Loucy (cell line): ENCODE measurements at regions not wholly inside any gene's neighbourhood (a gene's known extent, or its start where the extent isn't known, plus 50 kb on each side); places are given as distances from the start of the nearest gene placed in this dataset.

ENCODE experiments used
- H2AFZ ChIP-seq: fragments of 200-600 bp; sonication (generic); 2 replicates; pipeline ENCODE4 v1.6.0; 2016; ENCODE audit warnings: antibody characterized with exemption, mild to moderate bottlenecking, low read length, moderate library complexity
- H3F3A ChIP-seq: fragments of 200-600 bp; 2 replicates; pipeline ENCODE4 v1.6.0; 2016; ENCODE audit warnings: antibody characterized with exemption, low read depth, mild to moderate bottlenecking
- H3K27me3 ChIP-seq: fragments of 200-600 bp; sonication (generic); 2 replicates; pipeline ENCODE4 v1.6.1; 2014; ENCODE audit warnings: low read length, mild to moderate bottlenecking; ENCODE audit not compliant: insufficient read depth, poor library complexity, severe bottlenecking
- H3K36me3 ChIP-seq: fragments of 200-600 bp; sonication (generic); 2 replicates; pipeline ENCODE4 v1.6.1; 2016; ENCODE audit warnings: low read length; ENCODE audit not compliant: insufficient read depth
- H3K4me1 ChIP-seq: fragments of 200-600 bp; sonication (generic); 2 replicates; pipeline ENCODE4 v1.5.1; 2014; ENCODE audit warnings: low read length, mild to moderate bottlenecking; ENCODE audit not compliant: insufficient read depth, poor library complexity, severe bottlenecking
- H3K4me2 ChIP-seq: fragments of 200-600 bp; sonication (generic); 2 replicates; pipeline ENCODE4 v1.6.0; 2014; ENCODE audit warnings: antibody characterized with exemption, low read length, low read depth, mild to moderate bottlenecking; ENCODE audit not compliant: poor library complexity, severe bottlenecking
- H3K4me3 ChIP-seq: fragments of 200-600 bp; sonication (generic); 2 replicates; pipeline ENCODE4 v1.5.1; 2014; ENCODE audit warnings: low read length, mild to moderate bottlenecking, mixed read lengths; ENCODE audit not compliant: poor library complexity, severe bottlenecking
- H3K79me2 ChIP-seq: fragments of 200-600 bp; sonication (generic); 2 replicates; pipeline ENCODE4 v1.6.1; 2014; ENCODE audit warnings: low read length; ENCODE audit not compliant: insufficient read depth
- H3K9ac ChIP-seq: fragments of 200-600 bp; sonication (generic); 2 replicates; pipeline ENCODE4 v1.6.0; 2014; ENCODE audit warnings: mild to moderate bottlenecking, low read depth, low read length, moderate library complexity; ENCODE audit not compliant: poor library complexity, severe bottlenecking
- H3K9me2 ChIP-seq: fragments of 200-600 bp; sonication (generic); replicated peaks from 2 replicates; pipeline ENCODE4 v1.6.1; 2016; ENCODE audit warnings: low read depth, low read length, mixed read lengths
- H3K9me3 ChIP-seq: fragments of 200-600 bp; sonication (generic); 2 replicates; pipeline ENCODE4 v1.6.1; 2014; ENCODE audit warnings: mild to moderate bottlenecking, antibody characterized with exemption, low read length, low read depth; ENCODE audit not compliant: insufficient read depth
- H4K20me1 ChIP-seq: fragments of 200-600 bp; sonication (generic); 2 replicates; pipeline ENCODE4 v1.6.0; 2014; ENCODE audit warnings: antibody characterized with exemption, low read length, mild to moderate bottlenecking; ENCODE audit not compliant: insufficient read depth, poor library complexity, severe bottlenecking
- CTCF ChIP-seq: fragments of 200-600 bp; sonication (generic); conservative IDR thresholded peaks from 2 replicates; pipeline ENCODE4 v1.5.1; 2014; ENCODE audit warnings: mild to moderate bottlenecking, antibody characterized with exemption, low read length
- EZH2phosphoT487 ChIP-seq: fragments of 200-600 bp; IDR thresholded peaks from 2 replicates; pipeline ENCODE4 v1.6.1; 2018; ENCODE audit warnings: antibody characterized with exemption, mild to moderate bottlenecking, moderate library complexity, borderline replicate concordance

- Histone ChIP-seq H3K4me2 (no peak overlapping the region), H3K4me3 (no peak overlapping the region), H3K4me1 (no peaks in the 10 kb centered on the region)
Observed at GRCh38 chr4:154164931-154165839, 326.4 kb downstream of the DCHS2 start.

GRCh38 chr4:154160519-154161301 lies 330.9 kb downstream of the DCHS2 start:
- Histone ChIP-seq H3K9me3 (no peaks in the 10 kb centered on the region), H3K4me2 (no peak overlapping the region)

More at GRCh38 chr4:154164931-154165839, 326.4 kb downstream of the DCHS2 start:
- TF ChIP-seq CTCF (no peak), EZH2phosphoT487 (no peak)
- Histone ChIP-seq H3K36me3 (no peaks in the 10 kb centered on the region), H3K9me3 (no peaks in the 10 kb centered on the region), H3K79me2 (no peaks in the 10 kb centered on the region), H4K20me1 (no peaks in the 10 kb centered on the region), H3F3A (no peaks in the 10 kb centered on the region), H3K9ac (no peak overlapping the region), H3K9me2 (no peaks in the 10 kb centered on the region), H2AFZ (no peak overlapping the region), H3K27me3 (no peaks in the 10 kb centered on the region)

More at GRCh38 chr4:154160519-154161301, 330.9 kb downstream of the DCHS2 start:
- H3K9ac ChIP-seq = no peak overlapping the region
- no peak for TF ChIP-seq CTCF
- TF ChIP-seq EZH2phosphoT487 = no peak
- no peaks in the 10 kb centered on the region for H3F3A ChIP-seq
- no peaks in the 10 kb centered on the region for H4K20me1 ChIP-seq
- no peaks in the 10 kb centered on the region for H3K36me3 ChIP-seq
- no peak overlapping the region for H3K4me3 ChIP-seq
- H3K4me1 ChIP-seq = no peaks in the 10 kb centered on the region
- H3K27me3 ChIP-seq = no peaks in the 10 kb centered on the region
- no peaks in the 10 kb centered on the region for H3K79me2 ChIP-seq
- H2AFZ ChIP-seq = no peak overlapping the region
- H3K9me2 ChIP-seq = no peaks in the 10 kb centered on the region
